HG03139 (cell line): ENCODE measurements at regions not wholly inside any gene's neighbourhood (a gene's known extent, or its start where the extent isn't known, plus 50 kb on each side); places are given as distances from the start of the nearest gene placed in this dataset.
"Not testable (repeated sequence)": the region's sequence is repeated elsewhere in the genome, so short reads cannot be mapped to it uniquely, and the experiment has no call there.

Experiments
- ATAC-seq: cut with Tn5 transposase; IDR thresholded peaks from one replicate; pipeline ENCODE4 v1.9.1; 2021; ENCODE audit not compliant: unreplicated experiment

DNA sequence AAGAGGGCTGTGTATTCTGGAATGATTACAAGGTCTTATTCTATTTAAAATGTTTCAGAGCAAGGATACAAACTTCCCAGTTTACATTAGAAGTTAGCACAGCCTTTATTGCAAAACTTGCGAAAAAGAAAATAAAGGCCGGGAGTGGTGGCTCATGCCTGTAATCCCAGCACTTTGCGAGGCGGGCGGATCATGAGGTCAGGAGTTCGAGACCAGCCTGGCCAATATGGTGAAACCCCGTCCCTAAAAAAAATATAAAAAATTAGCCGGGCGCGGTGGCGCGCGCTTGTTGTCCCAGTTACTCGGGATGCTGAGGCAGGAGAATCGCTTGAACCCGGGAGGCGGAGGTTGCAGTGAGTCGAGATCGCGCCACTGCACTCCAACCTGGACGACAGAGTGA, 87.1 kb downstream of the TRIM27 start:
- ATAC-seq: not testable (repeated sequence)

GRCh38 chr6:28838289-28838633, 85.5 kb downstream of the TRIM27 start:
- ATAC-seq: peak; percentile 34

- ATAC-seq: peak; percentile 56
Measured at GRCh38 chr6:28838634-28839442, 84.9 kb downstream of the TRIM27 start.

DNA sequence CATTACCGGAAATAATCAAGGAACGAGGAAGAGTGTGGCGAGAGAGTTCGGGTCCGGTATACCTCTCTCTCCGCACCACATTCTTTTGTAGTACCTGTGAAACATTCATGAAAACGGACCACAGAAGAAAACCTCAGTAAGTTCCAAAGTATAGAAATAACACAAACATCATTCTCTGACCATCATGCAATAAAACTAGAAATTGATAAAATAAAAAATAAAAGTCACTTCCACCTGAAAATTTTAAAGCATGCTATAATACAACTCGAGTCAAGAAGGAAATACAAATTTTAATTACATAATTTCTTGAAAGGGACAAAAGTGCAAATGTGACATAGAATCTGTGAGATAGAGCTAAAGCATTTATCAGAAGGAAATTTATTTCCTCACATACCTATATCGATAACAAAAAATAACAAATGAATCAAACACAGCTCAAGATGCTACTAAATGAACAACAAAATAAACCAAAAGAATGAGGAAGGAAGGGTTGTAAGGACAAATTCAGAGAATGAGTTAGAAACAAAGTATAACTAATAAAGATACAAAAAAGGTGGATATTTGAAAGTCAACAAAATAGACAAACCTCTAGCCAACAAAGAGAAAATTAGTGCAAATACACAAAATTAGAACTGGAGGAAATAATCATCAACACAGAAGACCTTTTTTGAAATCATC, 84.2 kb downstream of the TRIM27 start:
- no peak for ATAC-seq

DNA sequence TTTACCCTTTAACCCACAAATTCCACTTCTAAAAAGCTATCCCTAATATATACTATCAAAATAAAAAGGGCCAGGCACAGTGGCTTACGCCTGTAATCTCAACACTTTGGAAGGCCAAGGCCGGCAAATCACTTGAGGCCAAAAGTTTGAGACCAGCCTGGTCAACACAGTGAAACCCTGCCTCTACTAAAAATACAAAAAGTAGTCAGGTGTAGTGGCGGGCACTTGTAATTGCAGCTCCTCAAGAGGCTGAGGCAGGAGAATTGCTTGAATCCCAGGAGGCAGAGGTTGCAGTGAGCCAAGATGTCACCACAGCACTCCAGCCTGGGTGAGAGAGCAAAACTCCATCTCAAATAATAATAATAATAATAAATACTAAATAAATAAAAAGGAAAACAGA, 82.5 kb downstream of the TRIM27 start:
- no peak for ATAC-seq

DNA sequence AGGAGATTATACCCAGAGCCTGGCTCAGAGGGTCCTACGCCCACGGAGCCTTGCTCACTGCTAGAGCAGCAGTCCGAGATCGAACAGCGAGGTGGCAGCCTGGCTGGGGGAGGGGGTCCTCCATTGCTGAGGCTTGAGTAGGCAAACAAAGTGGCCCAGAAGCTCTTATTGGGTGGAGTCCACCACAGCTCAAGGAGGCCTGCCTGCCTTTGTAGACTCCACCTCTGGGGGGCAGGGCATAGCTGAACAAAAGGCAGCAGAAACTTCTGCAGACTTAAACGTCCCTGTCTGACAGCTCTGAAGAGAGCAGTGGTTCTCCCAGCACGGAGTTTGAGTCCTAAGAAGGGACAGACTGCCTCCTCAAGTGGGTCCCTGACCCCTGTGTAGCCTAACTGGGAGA, 75.0 kb downstream of the TRIM27 start:
- not testable (repeated sequence) for ATAC-seq
